Breast epithelium (tissue), 3 donors: ENCODE measurements at regions not wholly inside any gene's neighbourhood (a gene's known extent, or its start where the extent isn't known, plus 50 kb on each side); places are given as distances from the start of the nearest gene placed in this dataset.

ENCODE experiments used
- CTCF ChIP-seq, 3 donors: fragments of 450-650 bp; IDR thresholded peaks; one replicate each; pipeline ENCODE4 v1.5.1; 2016 to 2017; ENCODE audit warnings: antibody characterized with exemption in 3 of 3, mild to moderate bottlenecking in 3 of 3, moderate library complexity in 3 of 3
- POLR2A ChIP-seq: fragments of 450-650 bp; IDR thresholded peaks from one replicate; pipeline ENCODE4 v1.6.1; 2016; ENCODE audit warnings: antibody characterized with exemption, mild to moderate bottlenecking, moderate library complexity

- no peak for TF ChIP-seq CTCF (IDR thresholded peaks at IDR 0.05)
- no peak for TF ChIP-seq POLR2A
These were observed 798.0 kb upstream of the MGAT4C start for GRCh38 chr12:87054226-87054625.
